Thymus (tissue), 11 donors: ENCODE measurements at regions not wholly inside any gene's neighbourhood (a gene's known extent, or its start where the extent isn't known, plus 50 kb on each side); places are given as distances from the start of the nearest gene placed in this dataset.

Experiments
- DNase-seq, 9 donors: peaks; one replicate each; pipeline ENCODE4 v3.0.0-alpha.2; 2013; ENCODE audit warnings: low spot score in 9 of 9, low read depth in 6 of 9, missing footprints in 1 of 9
- H3K27ac ChIP-seq, 2 donors: one replicate each; pipeline ENCODE4 v1.5.1; 2013; ENCODE audit warnings: control low read depth in 1 of 2, low read depth in 1 of 2, low read length in 1 of 2, mild to moderate bottlenecking in 1 of 2, moderate library complexity in 1 of 2
- H3K27me3 ChIP-seq, 2 donors: one replicate each; pipeline ENCODE4 v1.5.1; 2013; ENCODE audit warnings: low read length in 1 of 2; ENCODE audit not compliant: control insufficient read depth in 2 of 2, insufficient read depth in 1 of 2
- H3K36me3 ChIP-seq, 2 donors: one replicate each; pipeline ENCODE4 v1.5.1; 2013; ENCODE audit warnings: low read length in 1 of 2, mild to moderate bottlenecking in 1 of 2, moderate library complexity in 1 of 2; ENCODE audit not compliant: control insufficient read depth in 2 of 2, insufficient read depth in 2 of 2
- H3K4me1 ChIP-seq, 2 donors: one replicate each; pipeline ENCODE4 v1.5.1; 2013; ENCODE audit warnings: low read length in 2 of 2; ENCODE audit not compliant: control insufficient read depth in 2 of 2, insufficient read depth in 2 of 2
- H3K4me3 ChIP-seq, 2 donors: one replicate each; pipeline ENCODE4 v1.5.1; 2013; ENCODE audit warnings: low read length in 2 of 2, control low read depth in 1 of 2, mild to moderate bottlenecking in 1 of 2
- H3K9me3 ChIP-seq, 2 donors: one replicate each; pipeline ENCODE4 v1.5.1; 2013; ENCODE audit warnings: low read length in 1 of 2, mild to moderate bottlenecking in 1 of 2; ENCODE audit not compliant: control insufficient read depth in 2 of 2, insufficient read depth in 1 of 2
- WGBS: extraction: QIAGEN DNeasy Blood & Tissue Kit; methylation state at CpG from one replicate; pipeline ENCODE4 v1.1.7; 2013; 5-methylcytosine and 5-hydroxymethylcytosine counted together
- donor health status: healthy.

- H3K4me3 ChIP-seq = no peak overlapping the region
- no peak for DNase-seq
- H3K4me1 ChIP-seq = no peaks in the 10 kb centered on the region
- peaks cover 0 to 5% of the 10 kb centered on the region in 2 donors for H3K9me3 ChIP-seq
- H3K36me3 ChIP-seq = no peaks in the 10 kb centered on the region
- WGBS = 50% methylated on average over 2 of the region's 2 CpGs
- no peak overlapping the region for H3K27ac ChIP-seq
- no peaks in the 10 kb centered on the region for H3K27me3 ChIP-seq
Measured at GRCh38 chr1:68785328-68785727, 288.4 kb upstream of the DEPDC1 start.

GRCh38 chr1:68788762-68789161 lies 291.9 kb upstream of the DEPDC1 start:
- no peak overlapping the region for H3K4me3 ChIP-seq
- peak in 1 of 9 donors; percentile 23 for DNase-seq
- no peaks in the 10 kb centered on the region for H3K36me3 ChIP-seq
- no peak overlapping the region for H3K27ac ChIP-seq
- no peaks in the 10 kb centered on the region for H3K9me3 ChIP-seq
- WGBS = 6% methylated on average over 1 of the region's 1 CpG
- no peaks in the 10 kb centered on the region for H3K27me3 ChIP-seq
- no peaks in the 10 kb centered on the region for H3K4me1 ChIP-seq

GRCh38 chr1:68791800-68792199 lies 294.9 kb upstream of the DEPDC1 start:
- H3K27ac ChIP-seq = no peak overlapping the region
- no peaks in the 10 kb centered on the region for H3K36me3 ChIP-seq
- no peaks in the 10 kb centered on the region for H3K9me3 ChIP-seq
- no peak for DNase-seq
- no peaks in the 10 kb centered on the region for H3K4me1 ChIP-seq
- no peak overlapping the region for H3K4me3 ChIP-seq
- H3K27me3 ChIP-seq = no peaks in the 10 kb centered on the region
- WGBS = 92% methylated on average over 3 of the region's 3 CpGs

GRCh38 chr1:68795956-68796355 lies 299.1 kb upstream of the DEPDC1 start:
- Histone ChIP-seq H3K9me3 (no peaks in the 10 kb centered on the region), H3K27ac (no peak overlapping the region), H3K4me3 (no peak overlapping the region), H3K27me3 (no peaks in the 10 kb centered on the region), H3K4me1 (no peaks in the 10 kb centered on the region), H3K36me3 (no peaks in the 10 kb centered on the region)
- DNase-seq = no peak

- Histone ChIP-seq H3K4me3 (no peak overlapping the region), H3K27me3 (no peaks in the 10 kb centered on the region), H3K27ac (no peak overlapping the region), H3K36me3 (no peaks in the 10 kb centered on the region), H3K4me1 (no peaks in the 10 kb centered on the region), H3K9me3 (no peaks in the 10 kb centered on the region)
- no peak for DNase-seq
Measured at GRCh38 chr1:68796888-68797287, 300.0 kb upstream of the DEPDC1 start.

GRCh38 chr1:68798071-68798470 lies 301.2 kb upstream of the DEPDC1 start:
- no peaks in the 10 kb centered on the region for H3K9me3 ChIP-seq
- no peaks in the 10 kb centered on the region for H3K36me3 ChIP-seq
- no peak overlapping the region for H3K4me3 ChIP-seq
- DNase-seq = no peak
- H3K27me3 ChIP-seq = no peaks in the 10 kb centered on the region
- no peaks in the 10 kb centered on the region for H3K4me1 ChIP-seq
- 92% methylated on average over 1 of the region's 1 CpG for WGBS
- no peak overlapping the region for H3K27ac ChIP-seq

- DNase-seq = no peak
- H3K27ac ChIP-seq = no peak overlapping the region
- no peaks in the 10 kb centered on the region for H3K4me1 ChIP-seq
- no peak overlapping the region for H3K4me3 ChIP-seq
- no peaks in the 10 kb centered on the region for H3K36me3 ChIP-seq
- H3K27me3 ChIP-seq = no peaks in the 10 kb centered on the region
- H3K9me3 ChIP-seq = no peaks in the 10 kb centered on the region
Measured at GRCh38 chr1:68799096-68799495, 302.2 kb upstream of the DEPDC1 start.

GRCh38 chr1:68800182-68800581 lies 303.3 kb upstream of the DEPDC1 start:
- Histone ChIP-seq H3K27me3 (no peaks in the 10 kb centered on the region), H3K27ac (no peak overlapping the region), H3K4me1 (no peaks in the 10 kb centered on the region), H3K4me3 (no peak overlapping the region), H3K9me3 (no peaks in the 10 kb centered on the region), H3K36me3 (no peaks in the 10 kb centered on the region)
- DNase-seq = peak in 1 of 9 donors; percentile 12
- 81% methylated on average over 1 of the region's 1 CpG for WGBS

GRCh38 chr1:68801440-68801839 lies 304.6 kb upstream of the DEPDC1 start:
- Histone ChIP-seq H3K9me3 (no peaks in the 10 kb centered on the region), H3K27ac (no peak overlapping the region), H3K27me3 (no peaks in the 10 kb centered on the region), H3K4me1 (no peaks in the 10 kb centered on the region), H3K4me3 (no peak overlapping the region), H3K36me3 (no peaks in the 10 kb centered on the region)
- WGBS = 72% methylated on average over 5 of the region's 5 CpGs
- DNase-seq = no peak

- no peak for DNase-seq
- no peak overlapping the region for H3K27ac ChIP-seq
- no peaks in the 10 kb centered on the region for H3K9me3 ChIP-seq
- no peaks in the 10 kb centered on the region for H3K4me1 ChIP-seq
- WGBS = 89% methylated on average over 2 of the region's 2 CpGs
- H3K4me3 ChIP-seq = no peak overlapping the region
- no peaks in the 10 kb centered on the region for H3K36me3 ChIP-seq
- no peaks in the 10 kb centered on the region for H3K27me3 ChIP-seq
Measured at GRCh38 chr1:68805097-68805641, 308.3 kb upstream of the DEPDC1 start.
